HL-60 (cell line): ENCODE measurements at regions not wholly inside any gene's neighbourhood (a gene's known extent, or its start where the extent isn't known, plus 50 kb on each side); places are given as distances from the start of the nearest gene placed in this dataset.

Experiments
- POLR2AphosphoS5 ChIP-seq: IDR thresholded peaks from 2 replicates; pipeline ENCODE4 v1.6.1; 2012; ENCODE audit warnings: low read depth
- TF ChIP-seq, protein P1 (sequence below): IDR thresholded peaks from 2 replicates; pipeline ENCODE4 v1.6.1; 2012; ENCODE audit warnings: low read depth; ENCODE audit not compliant: insufficient replicate concordance
- TF ChIP-seq, protein P2 (sequence below): IDR thresholded peaks from one replicate; pipeline ENCODE4 v1.5.1; 2011; ENCODE audit warnings: low read length, control low read depth, inconsistent platforms; ENCODE audit not compliant: insufficient read depth

DNA sequence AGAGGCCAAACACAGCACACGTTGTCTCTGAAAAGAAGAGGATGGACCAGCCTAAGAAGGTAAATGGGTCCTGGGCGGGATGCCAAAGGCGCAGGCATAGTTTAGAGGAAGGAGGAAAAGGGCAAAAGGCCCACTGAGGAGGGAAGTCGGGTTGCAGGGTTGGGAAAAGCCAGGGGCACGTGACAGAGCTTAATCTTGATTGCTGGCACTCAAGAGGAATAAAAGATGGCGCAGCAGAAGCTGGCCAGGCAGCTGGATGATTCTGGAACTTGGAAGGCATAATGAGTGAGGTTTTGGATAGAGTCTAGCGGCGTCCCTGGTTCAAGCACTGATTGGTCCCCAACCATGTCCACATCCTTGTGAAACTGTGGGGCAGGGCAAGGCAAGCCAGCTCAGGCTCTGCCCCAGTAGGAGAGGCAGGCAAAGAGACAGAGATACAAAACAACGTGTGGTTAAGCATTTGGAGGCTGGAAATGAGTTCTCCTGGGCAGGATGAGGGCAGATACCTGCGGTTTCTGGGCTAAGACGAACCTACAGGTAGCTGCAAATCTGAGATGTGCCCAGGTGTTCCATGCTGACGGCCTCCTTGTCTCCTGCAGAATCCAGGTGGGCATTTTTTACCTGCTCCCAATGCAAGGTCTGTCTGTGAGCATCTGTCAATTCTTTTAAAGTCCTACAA lies 52.7 kb upstream of the CIBAR2 start:
- TF ChIP-seq, protein P1, sequence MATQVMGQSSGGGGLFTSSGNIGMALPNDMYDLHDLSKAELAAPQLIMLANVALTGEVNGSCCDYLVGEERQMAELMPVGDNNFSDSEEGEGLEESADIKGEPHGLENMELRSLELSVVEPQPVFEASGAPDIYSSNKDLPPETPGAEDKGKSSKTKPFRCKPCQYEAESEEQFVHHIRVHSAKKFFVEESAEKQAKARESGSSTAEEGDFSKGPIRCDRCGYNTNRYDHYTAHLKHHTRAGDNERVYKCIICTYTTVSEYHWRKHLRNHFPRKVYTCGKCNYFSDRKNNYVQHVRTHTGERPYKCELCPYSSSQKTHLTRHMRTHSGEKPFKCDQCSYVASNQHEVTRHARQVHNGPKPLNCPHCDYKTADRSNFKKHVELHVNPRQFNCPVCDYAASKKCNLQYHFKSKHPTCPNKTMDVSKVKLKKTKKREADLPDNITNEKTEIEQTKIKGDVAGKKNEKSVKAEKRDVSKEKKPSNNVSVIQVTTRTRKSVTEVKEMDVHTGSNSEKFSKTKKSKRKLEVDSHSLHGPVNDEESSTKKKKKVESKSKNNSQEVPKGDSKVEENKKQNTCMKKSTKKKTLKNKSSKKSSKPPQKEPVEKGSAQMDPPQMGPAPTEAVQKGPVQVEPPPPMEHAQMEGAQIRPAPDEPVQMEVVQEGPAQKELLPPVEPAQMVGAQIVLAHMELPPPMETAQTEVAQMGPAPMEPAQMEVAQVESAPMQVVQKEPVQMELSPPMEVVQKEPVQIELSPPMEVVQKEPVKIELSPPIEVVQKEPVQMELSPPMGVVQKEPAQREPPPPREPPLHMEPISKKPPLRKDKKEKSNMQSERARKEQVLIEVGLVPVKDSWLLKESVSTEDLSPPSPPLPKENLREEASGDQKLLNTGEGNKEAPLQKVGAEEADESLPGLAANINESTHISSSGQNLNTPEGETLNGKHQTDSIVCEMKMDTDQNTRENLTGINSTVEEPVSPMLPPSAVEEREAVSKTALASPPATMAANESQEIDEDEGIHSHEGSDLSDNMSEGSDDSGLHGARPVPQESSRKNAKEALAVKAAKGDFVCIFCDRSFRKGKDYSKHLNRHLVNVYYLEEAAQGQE: no peak
- TF ChIP-seq, protein P2, sequence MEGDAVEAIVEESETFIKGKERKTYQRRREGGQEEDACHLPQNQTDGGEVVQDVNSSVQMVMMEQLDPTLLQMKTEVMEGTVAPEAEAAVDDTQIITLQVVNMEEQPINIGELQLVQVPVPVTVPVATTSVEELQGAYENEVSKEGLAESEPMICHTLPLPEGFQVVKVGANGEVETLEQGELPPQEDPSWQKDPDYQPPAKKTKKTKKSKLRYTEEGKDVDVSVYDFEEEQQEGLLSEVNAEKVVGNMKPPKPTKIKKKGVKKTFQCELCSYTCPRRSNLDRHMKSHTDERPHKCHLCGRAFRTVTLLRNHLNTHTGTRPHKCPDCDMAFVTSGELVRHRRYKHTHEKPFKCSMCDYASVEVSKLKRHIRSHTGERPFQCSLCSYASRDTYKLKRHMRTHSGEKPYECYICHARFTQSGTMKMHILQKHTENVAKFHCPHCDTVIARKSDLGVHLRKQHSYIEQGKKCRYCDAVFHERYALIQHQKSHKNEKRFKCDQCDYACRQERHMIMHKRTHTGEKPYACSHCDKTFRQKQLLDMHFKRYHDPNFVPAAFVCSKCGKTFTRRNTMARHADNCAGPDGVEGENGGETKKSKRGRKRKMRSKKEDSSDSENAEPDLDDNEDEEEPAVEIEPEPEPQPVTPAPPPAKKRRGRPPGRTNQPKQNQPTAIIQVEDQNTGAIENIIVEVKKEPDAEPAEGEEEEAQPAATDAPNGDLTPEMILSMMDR: no peak
- TF ChIP-seq POLR2AphosphoS5: no peak
